Small intestine (tissue), 7 donors: ENCODE measurements at regions not wholly inside any gene's neighbourhood (a gene's known extent, or its start where the extent isn't known, plus 50 kb on each side); places are given as distances from the start of the nearest gene placed in this dataset.

ENCODE experiments used
- DNase-seq, 2 donors: peaks; one replicate each; pipeline versions ENCODE4 v3.0.0 to v3.0.0-alpha.2; 2013
- FAIRE-seq: peaks from 2 replicates; lab custom pipeline; 2012; peaks lifted over from hg19 to GRCh38; lab: Jason Lieb, UNC
- H3K27ac ChIP-seq, 3 donors: one replicate each; pipeline ENCODE4 v1.5.1; 2013; ENCODE audit warnings: low read length in 2 of 3, mild to moderate bottlenecking in 2 of 3, control low read depth in 1 of 3, inconsistent platforms in 1 of 3, low read depth in 1 of 3, moderate library complexity in 1 of 3
- H3K27me3 ChIP-seq, 3 donors: one replicate each; pipeline ENCODE4 v1.6.1; 2013; ENCODE audit warnings: low read length in 3 of 3, inconsistent platforms in 1 of 3; ENCODE audit not compliant: control insufficient read depth in 3 of 3, insufficient read depth in 3 of 3
- H3K36me3 ChIP-seq, 3 donors: one replicate each; pipeline ENCODE4 v1.6.1; 2013; ENCODE audit warnings: low read length in 3 of 3, inconsistent platforms in 1 of 3, low read depth in 1 of 3, mild to moderate bottlenecking in 1 of 3, moderate library complexity in 1 of 3; ENCODE audit not compliant: control insufficient read depth in 3 of 3, insufficient read depth in 2 of 3
- H3K4me1 ChIP-seq, 3 donors: one replicate each; pipeline ENCODE4 v1.6.1; 2013; ENCODE audit warnings: low read length in 2 of 3, inconsistent platforms in 1 of 3, low read depth in 1 of 3, mild to moderate bottlenecking in 1 of 3, moderate library complexity in 1 of 3; ENCODE audit not compliant: control insufficient read depth in 3 of 3, insufficient read depth in 2 of 3
- H3K4me3 ChIP-seq, 3 donors: one replicate each; pipeline ENCODE4 v1.5.1; 2013; ENCODE audit warnings: low read length in 3 of 3, control low read depth in 1 of 3, inconsistent platforms in 1 of 3, low read depth in 1 of 3, mild to moderate bottlenecking in 1 of 3, moderate library complexity in 1 of 3
- H3K9me3 ChIP-seq, 2 donors: one replicate each; pipeline ENCODE4 v1.6.1; 2013; ENCODE audit warnings: low read depth in 1 of 2, low read length in 1 of 2; ENCODE audit not compliant: control insufficient read depth in 2 of 2, insufficient read depth in 1 of 2
- WGBS, 3 donors: extraction: QIAGEN DNeasy Blood & Tissue Kit; methylation state at CpG; one replicate each; pipeline ENCODE4 v1.1.7; 2013; 5-methylcytosine and 5-hydroxymethylcytosine counted together
- donor health status: healthy with polysubstance abuse.
- donor health status: control.
- donor health status: control.
- donor health status: Bipolar disorder and iron deficiency.
- donor health status: healthy.

DNA sequence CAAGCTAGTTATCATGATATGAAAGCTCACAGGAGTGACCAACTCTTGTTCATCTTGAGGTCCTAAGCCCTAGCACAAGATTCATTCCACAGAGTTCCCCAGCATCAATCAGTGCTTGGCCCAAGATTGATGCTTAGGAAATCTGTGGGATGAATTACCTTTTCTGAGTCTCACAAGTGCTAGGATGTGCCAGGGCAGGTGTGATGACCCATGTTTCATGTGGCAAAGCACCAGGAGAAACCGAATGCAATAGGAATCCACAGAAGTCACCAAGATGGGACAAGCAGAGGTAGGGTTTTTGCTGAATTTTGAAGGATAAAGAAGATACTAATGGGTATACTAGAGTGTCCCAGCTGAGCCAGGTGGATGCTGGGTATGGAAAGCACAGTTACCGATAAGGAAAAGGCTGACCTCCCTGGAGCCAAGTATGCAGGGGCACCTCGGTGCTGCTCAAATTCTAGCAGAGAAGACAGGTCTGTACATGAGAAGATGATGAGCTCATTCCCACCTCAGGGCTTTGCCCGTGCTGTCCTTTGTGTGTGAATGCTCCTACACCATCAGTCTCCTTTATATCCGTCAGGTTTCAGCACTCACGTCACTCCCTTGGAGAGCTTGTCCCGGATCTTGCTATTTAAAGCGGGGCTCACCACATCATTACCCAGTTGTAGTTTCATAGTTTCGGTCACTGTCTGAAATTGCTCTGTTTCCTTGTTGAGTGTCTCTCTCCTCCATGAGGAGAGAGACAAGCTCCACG is 168.9 kb upstream of the TSC22D1 start:
- DNase-seq: no peak
- Histone ChIP-seq H3K27me3 (no peaks in the 10 kb centered on the region), H3K4me3 (no peak overlapping the region), H3K27ac (no peak overlapping the region), H3K36me3 (no peaks in the 10 kb centered on the region), H3K4me1 (peaks cover 0 to 3% (median 0%) of the 10 kb centered on the region in 3 donors), H3K9me3 (peaks cover 0 to 23% of the 10 kb centered on the region in 2 donors)
- FAIRE-seq: no peak
- WGBS, 3 donors: 90 to 93% (median 91%) methylated on average over 10 of the region's 10 CpGs

DNA sequence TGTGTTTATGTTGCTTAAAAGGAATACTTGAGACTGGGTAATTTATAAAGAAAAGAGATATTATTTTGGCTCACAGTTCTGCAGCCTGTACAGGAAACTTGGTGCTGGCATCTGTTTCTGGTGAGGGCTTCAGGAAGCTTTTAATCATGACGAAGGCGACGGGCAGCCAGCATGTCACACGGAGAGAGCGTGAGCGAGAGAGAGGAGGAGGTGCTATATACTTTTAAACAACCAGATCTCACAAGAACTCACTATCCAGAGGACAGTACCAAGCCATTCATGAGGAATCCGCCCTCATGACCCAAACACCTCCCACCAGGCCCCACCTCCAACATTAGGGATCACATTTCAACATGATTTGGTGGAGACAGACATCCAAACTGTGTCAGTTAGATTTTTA is 163.4 kb upstream of the TSC22D1 start:
- H3K4me3 ChIP-seq: no peak overlapping the region
- WGBS, 3 donors: 75 to 95% (median 95%) methylated on average over 7 of the region's 7 CpGs
- FAIRE-seq (no peak), DNase-seq (no peak)
- H3K4me1 ChIP-seq: no peaks in the 10 kb centered on the region
- H3K27me3 ChIP-seq: no peaks in the 10 kb centered on the region
- H3K27ac ChIP-seq: no peak overlapping the region
- peaks cover 0 to 21% of the 10 kb centered on the region in 2 donors for H3K9me3 ChIP-seq
- no peaks in the 10 kb centered on the region for H3K36me3 ChIP-seq

DNA sequence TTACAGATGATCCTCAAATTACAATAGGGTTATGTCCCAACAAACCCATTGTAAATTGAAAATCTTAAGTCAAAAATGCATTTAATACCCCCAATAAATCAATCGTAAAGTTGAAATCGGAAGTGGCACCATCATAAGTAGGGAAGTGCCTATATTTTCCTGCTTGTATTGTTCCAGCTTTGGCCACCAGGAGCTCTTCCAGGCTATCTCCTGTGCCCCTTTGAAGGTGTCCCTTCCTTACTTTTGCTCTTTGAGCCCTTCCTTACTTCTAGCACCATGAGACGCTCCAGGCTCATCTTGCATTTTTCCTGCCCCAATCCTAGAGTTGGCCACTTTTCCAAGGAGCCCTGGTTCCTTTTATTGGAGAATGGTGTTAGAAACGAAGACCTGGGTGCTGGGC is 163.0 kb upstream of the TSC22D1 start:
- no peaks in the 10 kb centered on the region for H3K4me1 ChIP-seq
- 63 to 76% (median 69%) methylated on average over 4 of the region's 4 CpGs for WGBS, 3 donors
- no peaks in the 10 kb centered on the region for H3K36me3 ChIP-seq
- DNase-seq: no peak
- H3K27me3 ChIP-seq: no peaks in the 10 kb centered on the region
- no peak overlapping the region for H3K27ac ChIP-seq
- peaks cover 0 to 18% of the 10 kb centered on the region in 2 donors for H3K9me3 ChIP-seq
- FAIRE-seq: no peak
- H3K4me3 ChIP-seq: no peak overlapping the region

DNA sequence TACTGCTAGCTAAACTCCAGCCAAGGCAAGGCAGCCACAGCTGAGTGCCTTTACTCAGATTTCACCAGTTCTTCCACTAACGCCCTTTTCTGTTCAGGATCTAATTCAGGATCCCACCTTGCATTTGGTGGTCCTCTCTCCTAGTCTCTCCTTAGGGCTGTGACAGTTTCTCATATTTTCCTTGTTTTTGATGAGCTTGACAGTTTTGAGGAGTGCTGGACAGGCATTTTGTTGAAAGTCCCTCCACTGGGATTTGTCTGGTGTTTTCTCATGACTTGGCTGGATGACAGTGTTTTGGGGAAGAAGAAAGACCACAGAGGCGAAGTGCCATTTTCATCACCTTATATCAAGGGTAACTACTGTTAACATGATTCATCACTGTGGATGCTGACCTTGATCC is 162.3 kb upstream of the TSC22D1 start:
- H3K4me1 ChIP-seq: no peaks in the 10 kb centered on the region
- no peak overlapping the region for H3K4me3 ChIP-seq
- H3K36me3 ChIP-seq: no peaks in the 10 kb centered on the region
- H3K27ac ChIP-seq: no peak overlapping the region
- peaks cover 0 to 11% of the 10 kb centered on the region in 2 donors for H3K9me3 ChIP-seq
- FAIRE-seq (no peak), DNase-seq (no peak)
- 84 to 87% (median 86%) methylated on average over 2 of the region's 2 CpGs for WGBS, 3 donors
- no peaks in the 10 kb centered on the region for H3K27me3 ChIP-seq

DNA sequence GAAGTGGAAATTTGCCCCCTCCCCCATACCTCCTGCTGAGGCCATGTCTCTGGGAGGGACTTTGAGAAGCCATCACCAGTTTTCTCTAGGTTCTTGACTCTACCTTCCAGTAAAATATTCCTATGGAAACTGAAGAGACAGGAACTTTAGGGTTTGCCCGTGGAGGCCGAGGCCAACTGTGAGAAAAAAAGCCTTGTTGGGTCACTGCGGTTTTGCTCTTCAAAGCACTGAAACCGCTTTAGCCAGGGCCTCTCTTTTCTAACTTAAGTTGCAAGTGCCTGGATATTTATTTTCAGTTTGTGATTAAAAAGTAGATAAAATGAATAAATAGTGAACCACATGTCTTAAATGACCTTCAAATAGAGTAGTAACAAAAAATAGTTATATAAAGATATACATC is 159.7 kb upstream of the TSC22D1 start:
- H3K4me1 ChIP-seq: no peaks in the 10 kb centered on the region
- no peak overlapping the region for H3K4me3 ChIP-seq
- WGBS, 3 donors: 83 to 94% (median 90%) methylated on average over 4 of the region's 4 CpGs
- H3K27me3 ChIP-seq: no peaks in the 10 kb centered on the region
- no peak overlapping the region for H3K27ac ChIP-seq
- FAIRE-seq: no peak
- no peak for DNase-seq
- peaks cover 0 to 6% of the 10 kb centered on the region in 2 donors for H3K9me3 ChIP-seq
- H3K36me3 ChIP-seq: no peaks in the 10 kb centered on the region

DNA sequence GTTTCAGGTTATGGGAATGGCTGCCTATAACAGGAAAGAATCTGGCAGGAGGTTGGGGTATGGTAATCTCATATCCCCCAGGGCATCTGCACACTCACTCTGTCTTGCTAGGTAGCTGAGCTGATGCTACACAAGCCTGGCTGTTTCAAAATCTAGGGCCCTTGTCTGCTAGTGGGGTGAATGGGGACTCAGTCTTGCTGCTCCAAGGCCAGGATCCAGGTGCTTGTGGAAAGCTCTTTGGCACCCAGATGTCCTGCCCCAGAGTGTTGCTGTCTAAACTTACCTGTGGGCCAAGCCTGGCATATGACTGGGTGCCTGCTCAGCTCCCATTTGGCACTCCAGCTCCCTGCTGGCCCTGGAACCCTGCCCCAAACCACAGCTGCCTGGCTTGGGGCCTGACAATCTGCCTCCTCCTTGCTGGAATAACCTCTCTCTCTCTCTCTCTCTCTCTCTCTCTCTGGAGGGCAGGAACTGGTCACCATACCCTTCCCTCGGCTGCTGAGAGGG is 158.1 kb upstream of the TSC22D1 start:
- no peak overlapping the region for H3K4me3 ChIP-seq
- H3K9me3 ChIP-seq: peaks cover 0 to 6% of the 10 kb centered on the region in 2 donors
- no peak for DNase-seq
- no peak for FAIRE-seq
- H3K27ac ChIP-seq: no peak overlapping the region
- WGBS, 3 donors: 75 to 100% (median 83%) methylated on average over 1 of the region's 1 CpG
- H3K27me3 ChIP-seq: no peaks in the 10 kb centered on the region
- H3K36me3 ChIP-seq: no peaks in the 10 kb centered on the region
- no peaks in the 10 kb centered on the region for H3K4me1 ChIP-seq

DNA sequence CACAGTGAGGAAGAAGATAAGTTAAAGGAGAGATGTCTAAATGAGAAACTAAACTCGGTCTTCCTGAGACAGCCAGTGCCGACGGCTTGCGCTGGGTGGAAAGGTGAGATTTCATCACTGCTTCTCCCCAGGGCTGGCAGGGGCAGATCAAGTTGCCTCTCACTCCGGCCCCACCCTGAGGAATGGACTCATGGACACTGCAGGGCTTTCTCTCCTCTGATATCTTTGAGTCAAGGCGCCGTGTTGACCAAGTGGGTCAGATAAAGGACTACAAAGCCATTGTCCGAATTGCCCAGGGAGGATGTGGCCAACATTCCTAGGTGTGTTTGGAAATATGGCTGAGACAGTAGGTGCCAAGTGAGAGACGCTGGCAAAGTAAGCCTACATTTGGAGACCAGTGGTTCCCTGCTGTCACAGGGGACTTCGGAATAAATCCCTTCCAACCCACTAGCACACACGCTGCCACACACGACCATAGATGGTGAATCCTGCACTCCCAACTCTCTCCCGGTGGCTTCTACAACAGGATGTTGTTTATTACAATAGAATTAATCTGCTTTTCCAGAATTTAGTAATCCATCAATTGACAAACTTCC is 156.5 kb upstream of the TSC22D1 start:
- H3K27ac ChIP-seq: no peak overlapping the region
- DNase-seq: peak in 1 of 2 donors; percentile 73

DNA sequence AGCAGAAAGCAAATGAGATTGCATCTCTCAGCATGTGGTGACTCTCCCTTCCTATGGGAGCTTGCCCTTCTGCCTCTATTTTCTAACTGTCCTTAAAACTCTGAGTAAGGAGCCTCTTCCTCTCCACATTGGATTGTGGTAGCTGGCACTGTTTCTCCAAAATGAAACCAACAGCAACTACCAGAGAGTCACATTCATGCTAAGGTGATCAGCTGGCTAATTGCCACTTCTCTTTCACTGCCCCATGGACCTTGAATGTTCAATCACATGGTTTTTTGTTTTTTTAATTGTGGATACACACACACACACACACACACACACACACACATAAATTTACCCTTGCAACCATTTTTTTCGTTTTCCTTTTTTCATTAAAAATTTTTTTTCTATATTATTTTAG is 154.7 kb upstream of the TSC22D1 start:
- Histone ChIP-seq H3K27ac (no peak overlapping the region), H3K9me3 (no peaks in the 10 kb centered on the region), H3K36me3 (no peaks in the 10 kb centered on the region), H3K27me3 (no peaks in the 10 kb centered on the region), H3K4me3 (no peak overlapping the region), H3K4me1 (peaks cover 0 to 5% (median 0%) of the 10 kb centered on the region in 3 donors)
- 0 to 37% (median 11%) methylated on average over 1 of the region's 1 CpG for WGBS, 3 donors
- FAIRE-seq: no peak
- DNase-seq: peak in 1 of 2 donors; percentile 31

More for the DNA sequence above, 156.5 kb upstream of the TSC22D1 start:
- Histone ChIP-seq H3K27me3 (no peaks in the 10 kb centered on the region), H3K4me1 (no peaks in the 10 kb centered on the region), H3K9me3 (peaks cover 0 to 6% of the 10 kb centered on the region in 2 donors), H3K36me3 (no peaks in the 10 kb centered on the region), H3K4me3 (no peak overlapping the region)
- 81 to 86% (median 86%) methylated on average over 13 of the region's 13 CpGs for WGBS, 3 donors
- FAIRE-seq: no peak
